WI38 (cell line): ENCODE measurements at regions not wholly inside any gene's neighbourhood (a gene's known extent, or its start where the extent isn't known, plus 50 kb on each side); places are given as distances from the start of the nearest gene placed in this dataset.

Experiments
- H3K4me3 ChIP-seq: 2 replicates; pipeline ENCODE4 v1.5.1; 2011; ENCODE audit warnings: low read depth, mild to moderate bottlenecking, control low read depth, low read length
- TF ChIP-seq, protein P1 (sequence below): IDR thresholded peaks from 2 replicates; pipeline ENCODE4 v1.5.1; 2012; ENCODE audit warnings: low read depth, mild to moderate bottlenecking, control low read depth, low read length

- TF ChIP-seq, protein P1, sequence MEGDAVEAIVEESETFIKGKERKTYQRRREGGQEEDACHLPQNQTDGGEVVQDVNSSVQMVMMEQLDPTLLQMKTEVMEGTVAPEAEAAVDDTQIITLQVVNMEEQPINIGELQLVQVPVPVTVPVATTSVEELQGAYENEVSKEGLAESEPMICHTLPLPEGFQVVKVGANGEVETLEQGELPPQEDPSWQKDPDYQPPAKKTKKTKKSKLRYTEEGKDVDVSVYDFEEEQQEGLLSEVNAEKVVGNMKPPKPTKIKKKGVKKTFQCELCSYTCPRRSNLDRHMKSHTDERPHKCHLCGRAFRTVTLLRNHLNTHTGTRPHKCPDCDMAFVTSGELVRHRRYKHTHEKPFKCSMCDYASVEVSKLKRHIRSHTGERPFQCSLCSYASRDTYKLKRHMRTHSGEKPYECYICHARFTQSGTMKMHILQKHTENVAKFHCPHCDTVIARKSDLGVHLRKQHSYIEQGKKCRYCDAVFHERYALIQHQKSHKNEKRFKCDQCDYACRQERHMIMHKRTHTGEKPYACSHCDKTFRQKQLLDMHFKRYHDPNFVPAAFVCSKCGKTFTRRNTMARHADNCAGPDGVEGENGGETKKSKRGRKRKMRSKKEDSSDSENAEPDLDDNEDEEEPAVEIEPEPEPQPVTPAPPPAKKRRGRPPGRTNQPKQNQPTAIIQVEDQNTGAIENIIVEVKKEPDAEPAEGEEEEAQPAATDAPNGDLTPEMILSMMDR: no peak
These were observed 843.8 kb upstream of the GJE1 start for GRCh38 chr6:141288947-141289346.

GRCh38 chr6:141282263-141282662 lies 850.5 kb upstream of the GJE1 start:
- TF ChIP-seq, protein P1: no peak
- H3K4me3 ChIP-seq: no peak overlapping the region

More at GRCh38 chr6:141288947-141289346, 843.8 kb upstream of the GJE1 start:
- no peak overlapping the region for H3K4me3 ChIP-seq

DNA sequence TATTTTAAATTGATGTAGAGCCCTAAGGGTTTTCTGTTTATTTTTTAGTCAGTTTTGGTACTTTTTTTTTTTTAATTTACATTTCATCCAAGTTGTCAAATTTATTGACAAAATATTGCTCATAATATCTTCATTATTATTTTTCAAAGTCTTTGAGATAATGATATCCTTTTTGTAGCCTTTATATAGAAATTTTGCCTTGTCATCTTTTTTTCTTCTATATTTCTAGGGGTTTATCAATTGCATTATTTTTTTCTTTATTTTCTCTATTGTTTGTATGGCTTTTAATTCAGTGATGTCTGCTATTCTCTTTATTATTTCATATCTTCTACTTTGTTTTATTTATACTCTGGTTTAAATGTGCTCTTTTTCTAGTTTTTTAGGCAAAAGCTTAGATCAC lies 863.0 kb upstream of the GJE1 start:
- H3K4me3 ChIP-seq: no peak overlapping the region
- TF ChIP-seq, protein P1: no peak

- no peak overlapping the region for H3K4me3 ChIP-seq
- TF ChIP-seq, protein P1: no peak
These were observed 865.3 kb upstream of the GJE1 start for GRCh38 chr6:141267420-141267819.

- peak overlapping the region; percentile 45 for H3K4me3 ChIP-seq
- TF ChIP-seq, protein P1: no peak
These were observed 866.7 kb upstream of the GJE1 start for GRCh38 chr6:141265756-141266623.

GRCh38 chr6:141264101-141264500 lies 868.6 kb upstream of the GJE1 start:
- H3K4me3 ChIP-seq: no peak overlapping the region
- TF ChIP-seq, protein P1: no peak

- TF ChIP-seq, protein P1: no peak
- H3K4me3 ChIP-seq: no peak overlapping the region
These were observed 871.1 kb upstream of the GJE1 start for GRCh38 chr6:141261672-141262060.
